ENCODE measurements at regions not wholly inside any gene's neighbourhood (a gene's known extent, or its start where the extent isn't known, plus 50 kb on each side); places are given as distances from the start of the nearest gene placed in this dataset.
"Not testable (repeated sequence)": the region's sequence is repeated elsewhere in the genome, so short reads cannot be mapped to it uniquely, and the experiment has no call there.

DNA sequence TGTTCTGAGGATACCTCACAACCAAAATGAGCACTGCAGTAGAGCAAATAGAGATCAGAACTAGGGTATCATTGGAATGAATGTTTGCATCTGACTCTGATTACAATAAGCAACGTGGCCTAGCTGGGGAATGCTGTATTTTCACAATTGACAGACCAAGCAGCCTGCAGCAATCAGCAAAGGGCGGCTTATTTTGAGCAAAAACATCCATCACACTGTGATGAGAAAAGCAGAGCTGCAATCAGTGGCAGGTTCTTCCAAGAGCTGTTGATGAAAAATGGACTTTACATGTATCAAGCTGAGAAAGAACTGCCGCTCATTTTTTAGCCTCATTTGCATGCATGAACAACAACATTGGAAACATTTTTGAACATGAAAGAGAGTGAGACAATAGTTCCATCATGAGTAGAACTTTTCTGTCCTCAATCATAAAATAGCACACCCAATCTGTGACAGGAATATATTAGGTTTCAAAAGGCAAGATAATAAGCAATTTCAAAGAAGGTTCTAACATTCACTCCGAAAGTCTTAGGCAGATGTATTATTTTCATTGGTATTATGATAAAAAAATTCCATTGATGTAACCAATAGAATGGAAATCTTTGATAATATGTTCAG is 249.7 kb upstream of the FBXO33 start:
- Mint-ChIP-seq H3K27me3 (no peaks in the 10 kb centered on the region), H3K36me3 (no peaks in the 10 kb centered on the region), H3K4me1 (no peaks in the 10 kb centered on the region), H3K4me3 (no peak overlapping the region), H3K27ac (no peak overlapping the region), H3K9me3 (peaks cover 4 to 5% of the 10 kb centered on the region in 2 donors)
- no peak for ATAC-seq (replicated peaks)
- no peak for DNase-seq

DNA sequence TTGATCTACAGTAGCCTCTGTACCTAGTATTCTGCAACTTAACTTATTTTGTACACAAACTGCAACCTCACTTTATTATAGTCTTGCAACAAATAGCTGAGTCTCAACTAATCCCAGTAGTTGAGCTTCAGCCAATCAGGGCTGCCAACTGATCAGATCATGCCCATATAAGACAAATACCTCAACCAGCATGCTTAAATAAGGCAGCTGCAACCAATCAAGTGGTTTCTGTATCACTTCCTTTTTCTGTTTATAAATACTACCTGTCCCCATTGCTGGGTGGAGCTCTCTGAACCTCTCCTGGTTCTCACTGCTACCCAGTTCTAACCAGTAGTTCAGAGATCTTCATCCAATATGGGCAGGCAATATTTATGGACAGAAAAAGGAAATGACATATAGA is 248.5 kb upstream of the FBXO33 start:
- H3K4me1 Mint-ChIP-seq = no peaks in the 10 kb centered on the region
- no peak for DNase-seq
- H3K27ac Mint-ChIP-seq = no peak overlapping the region
- peak; percentile 73 to 75 for ATAC-seq (replicated peaks)
- no peaks in the 10 kb centered on the region for H3K36me3 Mint-ChIP-seq
- H3K27me3 Mint-ChIP-seq = no peaks in the 10 kb centered on the region
- no peak overlapping the region for H3K4me3 Mint-ChIP-seq
- peaks cover 4 to 5% of the 10 kb centered on the region in 2 donors for H3K9me3 Mint-ChIP-seq

DNA sequence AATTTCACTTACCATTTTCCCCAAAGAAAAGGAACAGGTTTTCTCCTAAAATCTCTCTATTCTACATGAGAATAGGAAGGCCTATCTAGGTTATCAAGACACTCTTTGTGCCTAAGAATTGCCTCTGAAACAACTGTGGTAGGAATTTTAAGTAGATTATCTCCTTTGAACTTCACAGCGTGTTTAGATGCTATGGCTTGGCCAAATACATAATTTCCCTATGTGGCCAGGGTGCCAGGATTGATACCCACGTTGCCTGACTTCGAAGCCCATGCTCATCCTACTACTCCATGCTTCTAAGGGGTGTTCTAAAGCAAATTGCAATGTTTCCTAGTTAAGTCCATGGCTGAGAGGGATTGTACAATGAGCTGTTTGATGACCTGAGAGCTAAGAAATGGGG is 241.5 kb upstream of the FBXO33 start:
- H3K9me3 Mint-ChIP-seq = no peaks in the 10 kb centered on the region
- no peaks in the 10 kb centered on the region for H3K4me1 Mint-ChIP-seq
- H3K27ac Mint-ChIP-seq = no peak overlapping the region
- DNase-seq (no peak), ATAC-seq (replicated peaks) (no peak)
- no peak overlapping the region for H3K4me3 Mint-ChIP-seq
- H3K36me3 Mint-ChIP-seq = no peaks in the 10 kb centered on the region
- no peaks in the 10 kb centered on the region for H3K27me3 Mint-ChIP-seq

DNA sequence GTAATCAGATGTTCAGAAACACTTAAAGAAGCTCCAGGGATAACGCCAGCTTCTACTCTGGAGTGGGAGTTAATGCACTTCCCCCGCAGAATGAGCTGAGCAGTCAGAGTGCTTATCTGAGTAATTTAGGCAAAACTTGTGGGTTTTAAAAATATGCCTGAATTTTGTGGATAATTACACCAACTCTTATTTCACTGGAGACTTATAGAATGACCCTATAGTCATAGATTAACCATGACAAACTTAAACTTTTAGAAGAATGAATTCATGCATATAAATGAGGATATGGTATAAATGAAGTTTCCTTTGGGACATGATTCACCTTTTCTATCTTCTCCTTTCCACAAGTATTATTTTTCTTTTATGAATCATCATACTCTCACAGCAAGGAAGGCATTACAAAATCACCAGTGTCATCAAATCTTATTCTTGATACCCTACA is 241.1 kb upstream of the FBXO33 start:
- no peak overlapping the region for H3K27ac Mint-ChIP-seq
- H3K4me1 Mint-ChIP-seq = no peaks in the 10 kb centered on the region
- no peak overlapping the region for H3K4me3 Mint-ChIP-seq
- no peaks in the 10 kb centered on the region for H3K9me3 Mint-ChIP-seq
- no peaks in the 10 kb centered on the region for H3K27me3 Mint-ChIP-seq
- no peak for DNase-seq
- ATAC-seq (replicated peaks) = peak; percentile 84 to 91
- no peaks in the 10 kb centered on the region for H3K36me3 Mint-ChIP-seq

DNA sequence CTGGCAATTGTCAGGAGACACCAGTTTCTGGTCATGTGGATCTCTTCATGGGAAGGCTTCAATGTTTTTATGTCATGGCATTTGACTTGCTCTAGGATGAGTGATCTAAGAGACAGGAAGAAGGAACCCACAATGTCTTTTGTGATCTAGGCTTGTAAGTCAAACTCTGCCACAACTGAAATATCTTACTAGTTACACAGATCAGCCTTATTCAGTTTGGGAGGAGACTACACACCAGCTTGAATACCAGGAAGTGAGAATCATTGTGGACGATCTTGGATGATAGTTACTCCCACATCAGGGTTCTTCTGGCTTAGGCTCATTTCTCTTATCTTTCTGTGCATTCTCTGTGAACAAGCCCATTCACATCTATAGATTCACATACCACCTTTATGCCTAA is 236.2 kb upstream of the FBXO33 start:
- H3K4me3 Mint-ChIP-seq = no peak overlapping the region
- no peaks in the 10 kb centered on the region for H3K9me3 Mint-ChIP-seq
- no peaks in the 10 kb centered on the region for H3K27me3 Mint-ChIP-seq
- no peaks in the 10 kb centered on the region for H3K36me3 Mint-ChIP-seq
- H3K4me1 Mint-ChIP-seq = no peaks in the 10 kb centered on the region
- ATAC-seq (replicated peaks) (peak in 1 of 2 donors; percentile 14), DNase-seq (no peak)
- no peak overlapping the region for H3K27ac Mint-ChIP-seq

DNA sequence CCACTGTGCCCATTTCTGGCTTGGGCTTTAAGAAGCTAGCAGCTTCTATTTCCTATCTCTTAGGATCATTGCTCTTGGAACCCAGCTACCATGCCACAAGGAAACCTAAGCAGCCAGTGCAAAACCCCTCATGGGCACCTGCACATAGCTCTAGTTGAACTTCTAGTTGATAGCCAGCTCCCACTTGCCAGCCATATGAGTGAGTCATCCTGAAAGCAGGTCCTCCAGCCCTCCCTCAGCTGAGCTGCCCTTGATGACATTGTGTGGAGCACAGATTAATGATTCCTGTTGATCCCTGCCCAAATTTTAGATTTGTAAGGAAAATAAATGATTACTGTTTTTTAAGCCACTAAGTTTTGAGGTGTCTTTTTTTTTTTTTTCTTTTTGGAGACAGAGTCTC is 234.2 kb upstream of the FBXO33 start:
- H3K27ac Mint-ChIP-seq = no peak overlapping the region
- no peak overlapping the region for H3K4me3 Mint-ChIP-seq
- H3K36me3 Mint-ChIP-seq = no peaks in the 10 kb centered on the region
- no peaks in the 10 kb centered on the region for H3K4me1 Mint-ChIP-seq
- peaks cover 0 to 2% of the 10 kb centered on the region in 2 donors for H3K9me3 Mint-ChIP-seq
- H3K27me3 Mint-ChIP-seq = no peaks in the 10 kb centered on the region
- DNase-seq (no peak), ATAC-seq (replicated peaks) (no peak)

DNA sequence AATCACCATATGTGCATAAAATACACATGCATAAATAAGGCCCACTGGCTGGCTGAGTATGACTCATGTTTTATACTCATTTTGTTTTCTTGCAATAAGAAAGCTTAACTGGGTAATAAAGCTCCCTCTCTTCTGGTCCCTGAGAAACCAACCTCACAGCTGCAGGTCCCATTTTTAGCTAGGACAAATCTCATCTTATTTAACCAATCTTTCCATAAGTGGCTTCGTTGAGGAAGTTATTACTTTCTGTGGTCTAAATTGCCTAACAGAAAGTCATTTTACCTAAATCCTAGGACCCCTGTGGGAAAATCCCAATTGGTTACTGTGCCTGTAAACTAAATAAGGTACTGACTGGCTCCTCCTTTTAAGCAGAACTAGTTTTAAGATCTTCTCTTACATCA is 232.8 kb upstream of the FBXO33 start:
- Mint-ChIP-seq H3K27ac (no peak overlapping the region), H3K36me3 (no peaks in the 10 kb centered on the region)
- DNase-seq = no peak

DNA sequence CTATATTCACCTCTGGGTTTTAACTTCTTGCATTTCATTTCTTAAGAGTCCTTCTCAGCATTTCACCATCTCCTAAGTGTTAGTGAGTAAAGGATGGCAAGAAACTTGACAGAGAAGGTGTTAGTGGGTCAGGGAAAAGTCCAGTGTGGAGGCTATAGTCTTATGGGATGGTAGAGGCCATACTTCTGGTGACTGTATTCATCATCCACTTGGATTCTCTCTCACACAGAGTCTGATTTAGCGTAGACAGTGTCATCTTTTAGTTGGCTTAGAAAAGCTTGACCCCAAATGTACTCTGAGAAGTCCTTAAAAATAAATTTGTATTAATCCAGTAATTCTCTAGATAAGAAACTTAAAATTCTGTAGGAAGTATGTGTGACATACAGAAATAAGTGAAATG is 232.4 kb upstream of the FBXO33 start:
- Mint-ChIP-seq H3K27ac (no peak overlapping the region), H3K4me1 (no peaks in the 10 kb centered on the region), H3K27me3 (no peaks in the 10 kb centered on the region), H3K4me3 (no peak overlapping the region), H3K9me3 (peaks cover 0 to 2% of the 10 kb centered on the region in 2 donors), H3K36me3 (no peaks in the 10 kb centered on the region)
- no peak for DNase-seq
- peak in 1 of 2 donors; percentile 14 for ATAC-seq (replicated peaks)

More for the DNA sequence above, 232.8 kb upstream of the FBXO33 start:
- Mint-ChIP-seq H3K4me3 (no peak overlapping the region), H3K27me3 (no peaks in the 10 kb centered on the region), H3K9me3 (peaks cover 0 to 2% of the 10 kb centered on the region in 2 donors), H3K4me1 (no peaks in the 10 kb centered on the region)
- ATAC-seq (replicated peaks) = peak; percentile 52 to 84

DNA sequence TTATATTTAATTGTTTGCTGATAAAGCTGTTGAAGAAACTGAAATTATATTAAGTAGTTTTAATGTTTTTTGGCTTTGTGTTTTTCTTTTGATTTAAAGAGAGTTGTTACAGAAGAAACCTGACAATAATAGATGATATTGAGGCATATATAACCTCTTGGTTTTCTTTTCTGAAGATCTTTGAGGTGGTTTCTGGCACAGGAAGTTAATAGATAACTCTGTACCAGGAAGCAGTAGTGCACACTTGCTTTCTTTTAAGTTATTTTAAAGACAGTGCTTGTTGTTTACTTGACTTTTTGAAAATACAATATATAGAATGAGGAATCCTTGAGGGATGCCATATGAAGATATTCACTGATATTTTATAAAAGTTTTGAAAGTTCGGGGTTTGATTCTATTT is 209.0 kb upstream of the FBXO33 start:
- no peaks in the 10 kb centered on the region for H3K27me3 Mint-ChIP-seq
- no peaks in the 10 kb centered on the region for H3K4me1 Mint-ChIP-seq
- H3K9me3 Mint-ChIP-seq = peaks cover 20 to 21% of the 10 kb centered on the region in 2 donors
- no peak overlapping the region for H3K4me3 Mint-ChIP-seq
- peaks cover 0 to 3% of the 10 kb centered on the region in 2 donors for H3K36me3 Mint-ChIP-seq
- no peak for DNase-seq
- ATAC-seq (replicated peaks) = no peak
- H3K27ac Mint-ChIP-seq = no peak overlapping the region

DNA sequence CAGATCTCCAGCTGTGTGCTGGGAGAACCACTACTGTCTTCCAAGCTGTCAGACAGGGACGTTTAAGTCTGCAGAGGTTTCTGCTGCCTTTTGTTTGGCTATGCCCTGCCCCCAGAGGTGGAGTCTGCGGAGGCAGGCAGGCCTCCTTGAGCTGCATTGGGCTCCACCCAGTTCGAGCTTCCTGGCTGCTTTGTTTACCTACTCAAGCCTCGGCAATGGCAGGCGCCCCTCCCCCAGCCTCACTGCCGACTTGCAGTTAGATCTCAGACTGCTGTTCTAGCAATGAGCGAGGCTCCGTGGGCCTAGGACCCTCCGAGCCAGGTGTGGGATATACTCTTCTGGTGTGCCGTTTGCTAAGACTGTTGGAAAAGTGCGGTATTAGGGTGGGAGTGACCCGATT is 206.8 kb upstream of the FBXO33 start:
- not testable (repeated sequence) for H3K27ac Mint-ChIP-seq; H3K4me1 Mint-ChIP-seq; DNase-seq; H3K36me3 Mint-ChIP-seq; H3K27me3 Mint-ChIP-seq; ATAC-seq (replicated peaks); H3K4me3 Mint-ChIP-seq
- H3K9me3 Mint-ChIP-seq = peaks cover 18 to 20% of the 10 kb centered on the region in 2 donors

DNA sequence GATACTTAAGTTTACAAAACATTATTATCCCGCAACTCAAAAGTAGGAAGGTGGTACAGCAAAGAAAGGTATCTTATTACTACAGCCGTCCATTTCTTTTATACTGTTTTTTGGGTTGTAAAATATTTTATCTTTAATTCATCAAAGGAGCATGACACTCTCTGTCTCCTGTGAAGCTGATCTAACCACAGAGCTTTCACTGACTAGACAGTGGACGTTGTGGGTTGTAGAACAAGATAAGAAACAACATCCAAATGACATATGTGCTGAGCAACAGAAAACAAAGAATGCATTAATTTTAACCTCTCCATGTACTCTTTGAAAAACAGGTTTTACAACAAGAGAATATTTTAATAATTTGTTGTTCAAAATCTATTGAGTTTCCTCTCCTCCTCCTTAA is 195.9 kb upstream of the FBXO33 start:
- ATAC-seq (replicated peaks) (no peak), DNase-seq (no peak)
- Mint-ChIP-seq H3K27me3 (no peaks in the 10 kb centered on the region), H3K4me1 (no peaks in the 10 kb centered on the region), H3K4me3 (no peak overlapping the region), H3K27ac (no peak overlapping the region), H3K36me3 (no peaks in the 10 kb centered on the region), H3K9me3 (peaks cover 6 to 8% of the 10 kb centered on the region in 2 donors)

DNA sequence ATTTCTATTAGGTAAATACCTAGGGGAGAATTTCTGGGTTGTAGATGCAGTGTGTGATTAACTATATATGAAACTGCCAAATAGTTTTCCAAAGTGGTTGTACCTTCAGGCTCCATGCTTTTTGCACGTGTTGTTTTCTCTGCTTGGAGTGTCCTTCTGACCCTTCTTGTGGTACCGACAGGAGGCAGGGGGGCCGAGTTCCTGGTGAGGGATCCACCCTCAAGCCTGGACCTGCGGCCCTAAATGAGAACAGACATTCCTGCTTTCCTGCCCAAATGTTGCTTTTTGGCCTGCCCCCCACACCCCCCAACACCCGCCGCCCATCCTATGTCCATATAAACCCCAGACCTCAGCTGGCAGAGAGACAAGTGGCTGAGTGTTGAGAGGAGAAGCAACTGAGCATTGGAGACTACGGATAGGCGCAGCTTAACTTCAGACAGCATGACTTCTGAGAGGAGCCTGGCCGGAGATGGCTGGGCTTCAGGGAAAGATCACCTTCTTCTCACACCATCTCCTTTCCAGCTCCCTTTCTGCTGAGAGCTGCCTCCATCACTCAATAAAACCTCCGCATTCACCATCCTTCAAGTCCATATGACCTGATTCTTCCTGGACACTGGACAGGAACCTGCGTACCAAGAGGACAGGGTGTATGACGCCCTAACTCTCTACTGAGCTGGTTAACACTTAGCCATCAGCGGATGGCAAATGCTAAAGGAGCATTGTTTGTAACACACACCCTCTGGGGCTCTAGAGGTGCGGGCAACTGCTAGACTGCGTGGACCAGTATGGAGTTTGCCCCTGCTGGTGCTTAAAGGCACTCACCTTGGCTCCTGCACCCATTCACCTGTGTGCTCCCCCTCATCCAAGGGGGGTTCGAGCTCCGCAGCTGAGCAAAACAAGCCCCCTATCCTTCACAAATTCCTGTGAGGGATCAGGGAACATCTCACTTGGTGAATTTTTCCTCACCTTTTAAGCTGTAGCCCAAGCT is 194.7 kb upstream of the FBXO33 start:
- Mint-ChIP-seq H3K36me3 (no peaks in the 10 kb centered on the region), H3K27me3 (no peaks in the 10 kb centered on the region), H3K27ac (no peak overlapping the region), H3K4me3 (no peak overlapping the region), H3K4me1 (no peaks in the 10 kb centered on the region), H3K9me3 (peaks cover 8 to 16% of the 10 kb centered on the region in 2 donors)
- ATAC-seq (replicated peaks) (no peak), DNase-seq (no peak)

DNA sequence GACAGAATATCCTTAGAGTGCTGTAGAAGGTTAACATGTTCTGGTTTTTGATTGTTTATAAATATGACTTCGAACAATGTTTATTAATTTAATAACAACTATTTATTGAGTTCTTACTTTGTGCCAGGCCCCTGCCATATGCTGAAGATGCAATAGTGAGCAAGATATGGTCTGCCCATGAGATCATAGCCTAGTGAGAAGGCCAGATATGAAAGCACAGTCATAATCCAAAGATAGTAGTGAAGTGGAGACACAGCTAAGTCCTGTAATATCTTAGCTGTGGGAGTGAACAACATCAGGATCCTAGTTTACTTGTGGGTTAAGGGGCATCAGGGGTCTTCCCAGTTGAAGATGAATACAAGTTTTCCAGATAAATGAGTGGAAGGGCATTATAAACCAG is 189.4 kb upstream of the FBXO33 start:
- H3K4me1 Mint-ChIP-seq = no peaks in the 10 kb centered on the region
- no peaks in the 10 kb centered on the region for H3K27me3 Mint-ChIP-seq
- ATAC-seq (replicated peaks) (no peak), DNase-seq (no peak)
- peaks cover 11 to 25% of the 10 kb centered on the region in 2 donors for H3K9me3 Mint-ChIP-seq
- H3K4me3 Mint-ChIP-seq = no peak overlapping the region
- no peak overlapping the region for H3K27ac Mint-ChIP-seq
- no peaks in the 10 kb centered on the region for H3K36me3 Mint-ChIP-seq

DNA sequence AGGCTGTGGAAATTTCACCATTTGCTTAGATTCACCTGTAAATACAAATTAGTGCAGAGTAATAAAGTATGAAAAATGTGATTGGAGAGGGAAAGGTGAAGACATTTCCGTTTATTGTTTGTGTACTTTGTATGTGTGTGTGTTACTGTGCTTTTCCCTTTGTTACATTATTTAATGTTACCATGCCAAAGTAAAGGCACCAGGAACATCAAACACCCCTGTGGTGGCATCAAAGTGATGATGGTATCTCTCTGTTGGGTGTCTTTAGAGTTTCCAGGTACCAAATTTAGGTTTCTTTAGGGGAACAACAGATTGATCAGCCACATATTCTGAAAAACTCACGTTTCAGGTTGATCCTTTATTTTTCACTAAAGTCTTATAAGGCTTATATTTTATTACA is 189.0 kb upstream of the FBXO33 start:
- no peak overlapping the region for H3K27ac Mint-ChIP-seq
- no peak overlapping the region for H3K4me3 Mint-ChIP-seq
- H3K27me3 Mint-ChIP-seq = no peaks in the 10 kb centered on the region
- H3K4me1 Mint-ChIP-seq = no peaks in the 10 kb centered on the region
- H3K36me3 Mint-ChIP-seq = no peaks in the 10 kb centered on the region
- DNase-seq = no peak
- no peak for ATAC-seq (replicated peaks)
- H3K9me3 Mint-ChIP-seq = peaks cover 11 to 25% of the 10 kb centered on the region in 2 donors

DNA sequence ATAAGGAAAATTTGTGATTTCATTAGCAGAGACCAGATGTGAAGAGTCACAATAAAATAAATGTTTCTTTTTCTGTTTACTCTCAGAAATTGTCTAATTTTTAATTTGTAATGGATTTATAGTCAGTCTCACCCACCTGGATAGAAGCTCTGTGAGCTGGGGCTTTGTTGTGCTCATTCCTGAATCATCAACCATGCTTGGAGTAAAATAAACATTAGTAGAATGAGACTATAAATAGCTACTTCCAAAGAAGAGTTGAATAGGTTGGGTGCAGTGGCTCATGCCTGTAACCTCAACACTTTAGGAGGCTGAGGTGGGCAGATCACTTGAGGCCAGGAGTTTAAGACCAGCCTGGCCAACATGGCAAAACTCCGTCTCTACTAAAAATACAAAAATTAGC is 185.3 kb upstream of the FBXO33 start:
- H3K4me1 Mint-ChIP-seq = no peaks in the 10 kb centered on the region
- peaks cover 6 to 19% of the 10 kb centered on the region in 2 donors for H3K9me3 Mint-ChIP-seq
- ATAC-seq (replicated peaks) (no peak), DNase-seq (no peak)
- H3K27me3 Mint-ChIP-seq = no peaks in the 10 kb centered on the region
- no peak overlapping the region for H3K27ac Mint-ChIP-seq
- H3K36me3 Mint-ChIP-seq = no peaks in the 10 kb centered on the region
- no peak overlapping the region for H3K4me3 Mint-ChIP-seq
